Body of pancreas (tissue), 4 donors: ENCODE measurements at regions not wholly inside any gene's neighbourhood (a gene's known extent, or its start where the extent isn't known, plus 50 kb on each side); places are given as distances from the start of the nearest gene placed in this dataset.

Source experiments
- ATAC-seq: fragments of 150-250 bp; one replicate; pipeline ENCODE4 v1.9.1; 2016
- DNase-seq, 4 donors: peaks; one replicate each; pipeline ENCODE4 v3.0.0-alpha.2; 2019
- H3K27ac ChIP-seq, 4 donors: fragments of 200-600 bp; sonication (generic); 1 replicate in 3 of 4; 2 replicates in 1 of 4; pipeline versions ENCODE4 v1.5.1 to v1.6.1; 2016 to 2019; ENCODE audit warnings: mild to moderate bottlenecking in 1 of 4, mixed read lengths in 1 of 4, moderate library complexity in 1 of 4
- H3K27me3 ChIP-seq, 2 donors: fragments of 200-600 bp; sonication (generic); one replicate each; pipeline ENCODE4 v1.6.0; 2016; ENCODE audit warnings: mild to moderate bottlenecking in 1 of 2
- H3K36me3 ChIP-seq, 2 donors: fragments of 200-600 bp; sonication (generic); replicated peaks in 1 of 2; 2 replicates each; pipeline ENCODE4 v1.5.1; 2016; ENCODE audit warnings: low read depth in 2 of 2; ENCODE audit not compliant: insufficient read depth in 1 of 2
- H3K4me1 ChIP-seq: fragments of 200-600 bp; sonication (generic); one replicate; pipeline ENCODE4 v1.6.0; 2016
- H3K4me3 ChIP-seq, 2 donors: fragments of 200-600 bp; sonication (generic); 1 replicate in 1 of 2; 2 replicates in 1 of 2; pipeline ENCODE4 v1.5.1; 2016 to 2019
- H3K9me3 ChIP-seq, 3 donors: fragments of 200-600 bp; sonication (generic); 1 replicate in 2 of 3; 2 replicates in 1 of 3; pipeline ENCODE4 v1.5.1; 2016
- POLR2A ChIP-seq, 3 donors: fragments of 450-650 bp; IDR thresholded peaks; one replicate each; pipeline ENCODE4 v1.6.1; 2016; ENCODE audit warnings: antibody characterized with exemption in 3 of 3, mild to moderate bottlenecking in 2 of 3
- WGBS, 2 donors: methylation state at CpG; one replicate each; pipeline ENCODE4 v1.1.5; 2017; 5-methylcytosine and 5-hydroxymethylcytosine counted together
- intact Hi-C: fragments of 100-400 bp; cut with DNase I; formaldehyde crosslinking; loops from one replicate; pipeline ENCODE4 v1.15.1; 2023
- TF ChIP-seq, protein P1 (sequence below), 7 experiments: fragments of 450-650 bp in 4 of 7; fragments of 200-600 bp in 3 of 7; sonication (generic) in 3 of 7; IDR thresholded peaks; one replicate each; pipeline ENCODE4 v1.5.1; 2016 to 2019; ENCODE audit warnings: antibody characterized with exemption in 7 of 7

DNA sequence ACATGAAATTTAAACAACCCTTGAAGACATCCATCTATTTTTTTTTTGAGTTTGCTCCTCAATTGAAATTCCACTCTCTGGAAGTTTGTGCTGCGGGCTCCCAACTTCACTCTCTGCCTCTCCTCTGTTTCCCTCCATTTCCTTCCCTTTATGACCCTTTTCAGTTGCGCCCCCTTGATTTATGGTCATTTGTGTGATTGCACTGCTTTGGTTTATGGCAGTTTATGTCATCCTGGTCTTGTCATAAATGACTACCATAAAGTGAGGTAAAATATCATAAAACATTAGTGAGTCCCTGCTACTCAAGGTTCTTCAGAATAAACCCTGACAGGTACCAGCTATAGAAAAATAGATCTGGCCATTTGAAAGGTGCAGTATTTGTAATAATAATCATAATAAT lies 348.3 kb upstream of the ZFP64 start:
- Histone ChIP-seq H3K4me3 (no peak overlapping the region), H3K27me3 (no peaks in the 10 kb centered on the region), H3K4me1 (no peaks in the 10 kb centered on the region), H3K27ac (no peak overlapping the region), H3K36me3 (no peaks in the 10 kb centered on the region), H3K9me3 (no peaks in the 10 kb centered on the region)
- TF ChIP-seq, protein P1, sequence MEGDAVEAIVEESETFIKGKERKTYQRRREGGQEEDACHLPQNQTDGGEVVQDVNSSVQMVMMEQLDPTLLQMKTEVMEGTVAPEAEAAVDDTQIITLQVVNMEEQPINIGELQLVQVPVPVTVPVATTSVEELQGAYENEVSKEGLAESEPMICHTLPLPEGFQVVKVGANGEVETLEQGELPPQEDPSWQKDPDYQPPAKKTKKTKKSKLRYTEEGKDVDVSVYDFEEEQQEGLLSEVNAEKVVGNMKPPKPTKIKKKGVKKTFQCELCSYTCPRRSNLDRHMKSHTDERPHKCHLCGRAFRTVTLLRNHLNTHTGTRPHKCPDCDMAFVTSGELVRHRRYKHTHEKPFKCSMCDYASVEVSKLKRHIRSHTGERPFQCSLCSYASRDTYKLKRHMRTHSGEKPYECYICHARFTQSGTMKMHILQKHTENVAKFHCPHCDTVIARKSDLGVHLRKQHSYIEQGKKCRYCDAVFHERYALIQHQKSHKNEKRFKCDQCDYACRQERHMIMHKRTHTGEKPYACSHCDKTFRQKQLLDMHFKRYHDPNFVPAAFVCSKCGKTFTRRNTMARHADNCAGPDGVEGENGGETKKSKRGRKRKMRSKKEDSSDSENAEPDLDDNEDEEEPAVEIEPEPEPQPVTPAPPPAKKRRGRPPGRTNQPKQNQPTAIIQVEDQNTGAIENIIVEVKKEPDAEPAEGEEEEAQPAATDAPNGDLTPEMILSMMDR (IDR thresholded peaks at IDR 0.05) = no peak
- TF ChIP-seq POLR2A (IDR thresholded peaks at IDR 0.05) = no peak
- 54 to 68% methylated on average over 2 of the region's 2 CpGs for WGBS, 2 donors
- ATAC-seq = no peak
- intact Hi-C loops = no loop called here
- DNase-seq = no peak

DNA sequence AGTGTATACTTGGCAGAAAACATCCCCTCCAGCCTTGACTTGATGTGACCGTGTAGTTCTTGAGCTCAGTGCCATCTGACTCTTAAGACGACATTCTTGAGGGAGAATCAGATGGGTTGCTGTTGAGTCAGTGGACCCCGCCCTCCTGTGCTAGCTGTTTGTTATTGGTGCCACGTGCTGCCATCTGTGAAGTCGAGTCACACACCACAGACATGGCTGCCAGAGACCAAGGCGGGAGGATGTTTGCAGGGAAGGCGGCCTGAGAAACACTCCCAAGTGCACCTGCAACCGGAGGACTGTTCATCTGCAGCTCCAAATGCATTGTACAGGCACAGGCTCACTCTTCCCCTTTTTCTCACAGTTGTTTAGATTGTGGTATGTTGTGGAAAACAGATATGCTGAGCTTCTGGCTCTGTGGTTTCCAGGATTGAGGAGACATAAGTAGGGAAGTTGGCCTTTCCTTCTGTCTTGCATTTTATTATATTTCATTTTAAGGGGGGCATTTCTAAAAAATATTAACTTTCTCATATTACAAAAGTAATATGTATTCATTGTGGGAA lies 345.3 kb upstream of the ZFP64 start:
- no peaks in the 10 kb centered on the region for H3K36me3 ChIP-seq
- no peaks in the 10 kb centered on the region for H3K27me3 ChIP-seq
- ATAC-seq (no peak), DNase-seq (no peak)
- H3K9me3 ChIP-seq = no peaks in the 10 kb centered on the region
- no peak overlapping the region for H3K4me3 ChIP-seq
- H3K27ac ChIP-seq = no peak overlapping the region
- intact Hi-C loops = no loop called here
- no peaks in the 10 kb centered on the region for H3K4me1 ChIP-seq
- TF ChIP-seq, protein P1 (IDR thresholded peaks at IDR 0.05) = no peak
- TF ChIP-seq POLR2A (IDR thresholded peaks at IDR 0.05) = no peak
- WGBS, 2 donors = 69 to 76% methylated on average over 8 of the region's 8 CpGs

DNA sequence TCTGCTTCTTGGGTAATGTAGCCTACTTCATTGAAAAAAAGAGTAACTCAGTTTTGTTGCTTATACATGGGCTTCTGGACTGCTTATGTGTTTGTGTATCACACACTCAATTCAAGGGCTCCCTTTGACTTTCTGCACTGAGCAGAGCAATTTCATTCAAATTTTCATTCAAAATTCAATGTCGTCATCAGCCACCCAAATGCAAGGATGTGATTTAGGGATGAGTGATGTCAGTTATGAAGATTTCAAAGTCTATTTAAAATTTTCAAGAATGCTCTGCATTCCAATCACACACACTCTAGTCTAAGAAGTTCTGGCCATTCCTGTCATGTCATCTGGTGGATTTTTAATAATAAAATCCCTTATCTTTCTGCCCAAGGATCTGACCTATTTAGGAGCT lies 344.5 kb upstream of the ZFP64 start:
- Histone ChIP-seq H3K4me1 (no peaks in the 10 kb centered on the region), H3K27ac (no peak overlapping the region), H3K9me3 (no peaks in the 10 kb centered on the region), H3K4me3 (no peak overlapping the region), H3K36me3 (no peaks in the 10 kb centered on the region), H3K27me3 (no peaks in the 10 kb centered on the region)
- 63 to 85% methylated on average over 1 of the region's 1 CpG for WGBS, 2 donors
- intact Hi-C loops = no loop called here
- no peak for ATAC-seq
- TF ChIP-seq POLR2A (IDR thresholded peaks at IDR 0.05) = no peak
- TF ChIP-seq, protein P1 (IDR thresholded peaks at IDR 0.05) = no peak
- DNase-seq = no peak

DNA sequence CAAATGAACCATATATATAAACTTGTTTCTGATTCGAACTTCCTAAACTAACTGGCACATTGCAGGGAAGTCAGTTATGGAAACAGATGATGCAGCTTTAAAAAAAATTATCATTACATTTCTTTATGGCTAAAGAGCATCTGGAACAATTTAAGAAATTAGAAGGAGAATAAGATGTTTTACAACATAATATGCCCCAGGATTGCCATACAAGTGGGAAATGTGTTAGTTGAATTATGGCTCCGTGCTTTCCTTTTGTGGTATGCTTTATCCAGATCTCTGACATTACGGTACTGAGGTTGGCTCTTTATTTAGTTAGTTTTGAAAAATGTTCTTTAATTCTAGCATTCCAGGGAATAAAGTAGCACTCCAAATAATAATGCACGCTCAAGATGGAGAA lies 343.0 kb upstream of the ZFP64 start:
- intact Hi-C loops = no loop called here
- no peak for ATAC-seq
- H3K27me3 ChIP-seq = peaks cover 0 to 1% of the 10 kb centered on the region in 2 donors

DNA sequence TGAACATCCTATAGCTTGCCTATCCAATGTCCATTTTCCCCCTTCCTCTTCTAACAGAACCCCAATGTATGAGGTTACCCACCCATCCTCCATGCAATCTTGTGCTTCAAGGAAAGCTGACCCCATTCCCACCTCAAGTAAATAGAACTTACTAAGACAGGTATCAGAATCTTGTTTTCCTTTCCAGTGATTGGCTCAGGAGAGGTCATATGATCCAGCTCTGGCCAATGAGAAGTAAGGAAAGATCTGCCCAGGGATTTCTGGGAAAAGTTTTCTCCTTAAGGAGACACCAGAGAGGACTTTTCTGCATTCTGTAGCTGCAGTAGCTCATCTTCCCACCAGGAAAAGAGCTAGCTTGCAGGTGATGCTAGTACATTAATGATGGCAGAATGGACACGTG lies 341.8 kb upstream of the ZFP64 start:
- TF ChIP-seq POLR2A (IDR thresholded peaks at IDR 0.05) = no peak
- TF ChIP-seq, protein P1 (IDR thresholded peaks at IDR 0.05) = no peak
- Histone ChIP-seq H3K27ac (no peak overlapping the region), H3K4me3 (no peak overlapping the region), H3K36me3 (no peaks in the 10 kb centered on the region), H3K9me3 (no peaks in the 10 kb centered on the region), H3K4me1 (no peaks in the 10 kb centered on the region), H3K27me3 (peaks cover 0 to 6% of the 10 kb centered on the region in 2 donors)
- intact Hi-C loops = no loop called here
- WGBS, 2 donors = 46 to 76% methylated on average over 1 of the region's 1 CpG
- ATAC-seq = no peak
- DNase-seq = no peak

More for the DNA sequence above, 343.0 kb upstream of the ZFP64 start:
- no peak overlapping the region for H3K4me3 ChIP-seq
- no peak overlapping the region for H3K27ac ChIP-seq
- H3K9me3 ChIP-seq = no peaks in the 10 kb centered on the region
- no peak for DNase-seq
- no peaks in the 10 kb centered on the region for H3K4me1 ChIP-seq
- 57 to 60% methylated on average over 4 of the region's 4 CpGs for WGBS, 2 donors
- TF ChIP-seq POLR2A (IDR thresholded peaks at IDR 0.05) = no peak
- TF ChIP-seq, protein P1 (IDR thresholded peaks at IDR 0.05) = no peak
- H3K36me3 ChIP-seq = no peaks in the 10 kb centered on the region
